ENCODE measurements at regions not wholly inside any gene's neighbourhood (a gene's known extent, or its start where the extent isn't known, plus 50 kb on each side); places are given as distances from the start of the nearest gene placed in this dataset.

- DNase-seq (ENCODE audit: low spot score, unreplicated experiment), result no peak
- Mint-ChIP-seq H3K36me3 (ENCODE audit: insufficient read depth) (peaks cover 5% of the 10 kb centered on the region), H3K4me3 (ENCODE audit: low read depth) (no peak overlapping the region), H3K9me3 (ENCODE audit: low read depth) (peaks cover 11% of the 10 kb centered on the region), H3K4me1 (ENCODE audit: low read depth) (peaks cover 4% of the 10 kb centered on the region), H3K27me3 (no peaks in the 10 kb centered on the region), H3K27ac (no peak overlapping the region)
- no peak for TF ChIP-seq CTCF (IDR thresholded peaks at IDR 0.05; ENCODE audit: unreplicated experiment)
These were observed 173.8 kb upstream of the DCAF12L2 start for GRCh38 chrX:126339928-126340327.

- no peak for TF ChIP-seq CTCF (IDR thresholded peaks at IDR 0.05; ENCODE audit: unreplicated experiment)
- H3K4me1 Mint-ChIP-seq (ENCODE audit: low read depth), result peaks cover 4% of the 10 kb centered on the region
- no peak overlapping the region for H3K27ac Mint-ChIP-seq
These were observed 172.8 kb upstream of the DCAF12L2 start for GRCh38 chrX:126338916-126339315.

GRCh38 chrX:126300401-126300800 lies 134.3 kb upstream of the DCAF12L2 start:
- Mint-ChIP-seq H3K4me1 (ENCODE audit: low read depth) (no peaks in the 10 kb centered on the region), H3K27me3 (no peaks in the 10 kb centered on the region), H3K27ac (no peak overlapping the region), H3K36me3 (ENCODE audit: insufficient read depth) (peaks cover 23% of the 10 kb centered on the region), H3K4me3 (ENCODE audit: low read depth) (no peak overlapping the region), H3K9me3 (ENCODE audit: low read depth) (peaks cover 31% of the 10 kb centered on the region)
- no peak for DNase-seq (ENCODE audit: low spot score, unreplicated experiment)
- TF ChIP-seq CTCF (IDR thresholded peaks at IDR 0.05; ENCODE audit: unreplicated experiment), result no peak

More at GRCh38 chrX:126338916-126339315, 172.8 kb upstream of the DCAF12L2 start:
- H3K27me3 Mint-ChIP-seq, result no peaks in the 10 kb centered on the region
- H3K36me3 Mint-ChIP-seq (ENCODE audit: insufficient read depth), result peaks cover 4% of the 10 kb centered on the region
- no peak overlapping the region for H3K4me3 Mint-ChIP-seq (ENCODE audit: low read depth)
- DNase-seq (ENCODE audit: low spot score, unreplicated experiment), result no peak
- H3K9me3 Mint-ChIP-seq (ENCODE audit: low read depth), result peaks cover 5% of the 10 kb centered on the region

- Mint-ChIP-seq H3K4me1 (ENCODE audit: low read depth) (no peaks in the 10 kb centered on the region), H3K27me3 (no peaks in the 10 kb centered on the region), H3K9me3 (ENCODE audit: low read depth) (peaks cover 58% of the 10 kb centered on the region), H3K27ac (no peak overlapping the region), H3K4me3 (ENCODE audit: low read depth) (no peak overlapping the region), H3K36me3 (ENCODE audit: insufficient read depth) (peaks cover 68% of the 10 kb centered on the region)
- TF ChIP-seq CTCF (IDR thresholded peaks at IDR 0.05; ENCODE audit: unreplicated experiment), result no peak
- DNase-seq (ENCODE audit: low spot score, unreplicated experiment), result no peak
These were observed 106.9 kb upstream of the DCAF12L2 start for GRCh38 chrX:126272795-126273497.

GRCh38 chrX:126265116-126265515 lies 99.0 kb upstream of the DCAF12L2 start:
- Mint-ChIP-seq H3K4me3 (ENCODE audit: low read depth) (no peak overlapping the region), H3K27ac (no peak overlapping the region), H3K27me3 (no peaks in the 10 kb centered on the region), H3K4me1 (ENCODE audit: low read depth) (no peaks in the 10 kb centered on the region), H3K36me3 (ENCODE audit: insufficient read depth) (peaks cover 39% of the 10 kb centered on the region), H3K9me3 (ENCODE audit: low read depth) (peaks cover 45% of the 10 kb centered on the region)
- DNase-seq (ENCODE audit: low spot score, unreplicated experiment), result no peak
- no peak for TF ChIP-seq CTCF (IDR thresholded peaks at IDR 0.05; ENCODE audit: unreplicated experiment)

All from progenitor cell of endocrine pancreas (in vitro differentiated cells).